ENCODE measurements at regions not wholly inside any gene's neighbourhood (a gene's known extent, or its start where the extent isn't known, plus 50 kb on each side); places are given as distances from the start of the nearest gene placed in this dataset.

DNA sequence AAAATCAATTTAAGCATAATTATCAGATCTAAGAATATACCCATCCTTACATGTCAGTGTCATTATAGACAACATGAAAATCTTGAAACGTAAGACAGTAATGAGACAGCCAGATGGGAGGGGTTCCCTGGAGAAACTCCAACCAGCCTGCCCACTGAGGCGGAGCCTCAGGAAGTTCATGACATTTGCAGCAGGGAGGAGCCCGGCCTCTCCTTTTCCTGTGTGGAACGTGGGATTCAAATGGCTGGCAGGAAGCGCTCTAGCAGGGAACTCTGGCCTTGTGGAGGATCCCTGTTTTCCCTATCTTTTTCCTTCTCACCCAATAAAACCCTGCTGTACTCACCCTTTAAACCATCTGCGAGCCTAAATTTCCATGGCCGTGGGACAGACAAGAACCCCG, 176.6 kb upstream of the KCNN2 start:
- Histone ChIP-seq H3K4me3 (replicated peaks; ENCODE audit: low read depth, low read length) (no peak overlapping the region), H3K36me3 (ENCODE audit: control insufficient read depth, insufficient read depth, low read length) (no peaks in the 10 kb centered on the region), H3K27me3 (replicated peaks; ENCODE audit: control insufficient read depth, insufficient read depth, low read length) (no peaks in the 10 kb centered on the region)
- TF ChIP-seq, protein P1, sequence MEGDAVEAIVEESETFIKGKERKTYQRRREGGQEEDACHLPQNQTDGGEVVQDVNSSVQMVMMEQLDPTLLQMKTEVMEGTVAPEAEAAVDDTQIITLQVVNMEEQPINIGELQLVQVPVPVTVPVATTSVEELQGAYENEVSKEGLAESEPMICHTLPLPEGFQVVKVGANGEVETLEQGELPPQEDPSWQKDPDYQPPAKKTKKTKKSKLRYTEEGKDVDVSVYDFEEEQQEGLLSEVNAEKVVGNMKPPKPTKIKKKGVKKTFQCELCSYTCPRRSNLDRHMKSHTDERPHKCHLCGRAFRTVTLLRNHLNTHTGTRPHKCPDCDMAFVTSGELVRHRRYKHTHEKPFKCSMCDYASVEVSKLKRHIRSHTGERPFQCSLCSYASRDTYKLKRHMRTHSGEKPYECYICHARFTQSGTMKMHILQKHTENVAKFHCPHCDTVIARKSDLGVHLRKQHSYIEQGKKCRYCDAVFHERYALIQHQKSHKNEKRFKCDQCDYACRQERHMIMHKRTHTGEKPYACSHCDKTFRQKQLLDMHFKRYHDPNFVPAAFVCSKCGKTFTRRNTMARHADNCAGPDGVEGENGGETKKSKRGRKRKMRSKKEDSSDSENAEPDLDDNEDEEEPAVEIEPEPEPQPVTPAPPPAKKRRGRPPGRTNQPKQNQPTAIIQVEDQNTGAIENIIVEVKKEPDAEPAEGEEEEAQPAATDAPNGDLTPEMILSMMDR (IDR thresholded peaks at IDR 0.05; ENCODE audit: insufficient read depth, low read length, poor library complexity, severe bottlenecking) = no peak
- no peak for DNase-seq (ENCODE audit: extremely low read depth, insufficient read length)

DNA sequence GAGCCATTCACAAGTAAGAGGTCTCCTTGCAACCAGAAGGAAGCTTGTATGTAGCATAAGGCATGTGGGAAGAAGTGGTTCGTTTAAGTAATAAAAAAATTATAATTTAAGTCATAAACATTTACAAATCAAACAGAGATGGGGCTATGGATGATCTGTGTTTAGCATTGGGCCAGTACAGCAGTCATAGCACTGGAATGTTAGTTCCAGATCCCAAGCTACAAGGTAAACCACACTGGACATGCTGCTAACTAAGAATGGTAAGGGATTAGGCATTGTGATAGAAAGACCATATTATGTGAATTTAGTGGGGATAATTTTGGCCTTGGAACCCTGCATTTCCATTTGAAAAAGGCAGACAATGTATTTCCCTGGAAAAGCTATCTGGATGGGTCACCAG, 170.4 kb upstream of the KCNN2 start:
- Histone ChIP-seq H3K4me3 (replicated peaks; ENCODE audit: low read depth, low read length) (no peak overlapping the region), H3K27me3 (replicated peaks; ENCODE audit: control insufficient read depth, insufficient read depth, low read length) (no peaks in the 10 kb centered on the region), H3K36me3 (ENCODE audit: control insufficient read depth, insufficient read depth, low read length) (no peaks in the 10 kb centered on the region)
- TF ChIP-seq, protein P1 (IDR thresholded peaks at IDR 0.05; ENCODE audit: insufficient read depth, low read length, poor library complexity, severe bottlenecking) = no peak
- DNase-seq (ENCODE audit: extremely low read depth, insufficient read length) = no peak

DNA sequence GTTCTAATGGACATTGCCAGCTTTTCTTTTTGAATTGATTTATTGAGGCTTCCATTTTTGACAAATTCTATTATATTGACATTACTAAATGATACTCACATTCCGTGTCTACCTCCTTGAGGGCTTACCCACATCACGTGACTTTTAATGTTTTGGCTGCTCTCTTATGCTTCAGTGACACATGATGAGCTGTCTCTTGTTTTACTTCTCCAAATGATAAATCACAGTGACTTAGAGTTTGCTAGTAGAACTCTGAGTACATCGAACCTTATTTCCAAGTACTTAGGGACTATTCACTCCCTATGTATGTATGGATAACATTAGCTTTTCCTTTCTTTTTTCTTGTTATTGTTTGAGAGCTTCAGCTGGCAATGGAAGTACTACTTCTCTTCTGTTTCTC, 169.8 kb upstream of the KCNN2 start:
- Histone ChIP-seq H3K27me3 (replicated peaks; ENCODE audit: control insufficient read depth, insufficient read depth, low read length) (no peaks in the 10 kb centered on the region), H3K4me3 (replicated peaks; ENCODE audit: low read depth, low read length) (no peak overlapping the region), H3K36me3 (ENCODE audit: control insufficient read depth, insufficient read depth, low read length) (no peaks in the 10 kb centered on the region)
- no peak for DNase-seq (ENCODE audit: extremely low read depth, insufficient read length)
- TF ChIP-seq, protein P1 (IDR thresholded peaks at IDR 0.05; ENCODE audit: insufficient read depth, low read length, poor library complexity, severe bottlenecking) = no peak

DNA sequence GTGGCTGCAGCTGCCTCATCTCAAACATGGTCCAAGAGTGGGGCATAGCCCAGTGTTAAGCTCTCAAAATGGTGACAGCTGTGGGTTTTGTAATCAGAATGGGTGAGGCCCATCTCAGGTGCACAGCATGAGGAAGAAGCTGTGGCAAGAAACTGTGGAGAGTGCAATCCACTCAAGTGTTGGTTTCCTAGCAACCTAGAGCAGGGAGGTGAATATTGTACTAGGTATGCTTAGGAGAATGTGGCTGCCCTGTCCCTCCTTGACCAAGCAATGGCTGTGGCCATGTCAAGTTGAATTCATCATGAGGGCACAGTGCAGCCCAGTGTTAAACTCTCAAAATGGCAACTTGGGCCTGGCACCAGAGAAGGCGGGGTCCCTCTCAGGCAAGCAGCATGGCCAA, 160.5 kb upstream of the KCNN2 start:
- Histone ChIP-seq H3K4me3 (replicated peaks; ENCODE audit: low read depth, low read length) (no peak overlapping the region), H3K36me3 (ENCODE audit: control insufficient read depth, insufficient read depth, low read length) (no peaks in the 10 kb centered on the region), H3K27me3 (replicated peaks; ENCODE audit: control insufficient read depth, insufficient read depth, low read length) (no peaks in the 10 kb centered on the region)
- TF ChIP-seq, protein P1 (IDR thresholded peaks at IDR 0.05; ENCODE audit: insufficient read depth, low read length, poor library complexity, severe bottlenecking) = no peak
- no peak for DNase-seq (ENCODE audit: extremely low read depth, insufficient read length)

DNA sequence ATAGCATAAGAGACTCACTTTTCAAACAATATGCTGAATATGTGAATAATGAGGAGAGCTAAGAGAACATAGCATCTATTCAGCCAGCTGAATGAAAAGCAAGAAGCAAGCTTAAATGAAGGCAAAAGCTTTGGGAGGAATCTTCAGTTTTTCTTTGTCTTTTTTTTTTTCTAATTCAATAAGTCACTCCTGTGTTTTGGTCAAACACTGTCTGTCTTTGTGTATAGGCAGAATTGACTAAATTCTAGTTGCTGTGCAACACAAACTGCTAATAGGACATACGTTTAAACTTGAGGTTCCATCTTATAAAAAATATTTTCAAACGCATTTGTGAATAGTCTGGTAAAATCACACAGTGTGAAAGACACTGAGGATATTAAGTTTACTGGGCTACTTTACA, 156.9 kb upstream of the KCNN2 start:
- TF ChIP-seq, protein P1 (IDR thresholded peaks at IDR 0.05; ENCODE audit: insufficient read depth, low read length, poor library complexity, severe bottlenecking) = no peak
- DNase-seq (ENCODE audit: extremely low read depth, insufficient read length) = no peak
- no peak overlapping the region for H3K4me3 ChIP-seq (replicated peaks; ENCODE audit: low read depth, low read length)
- no peaks in the 10 kb centered on the region for H3K27me3 ChIP-seq (replicated peaks; ENCODE audit: control insufficient read depth, insufficient read depth, low read length)
- no peaks in the 10 kb centered on the region for H3K36me3 ChIP-seq (ENCODE audit: control insufficient read depth, insufficient read depth, low read length)

DNA sequence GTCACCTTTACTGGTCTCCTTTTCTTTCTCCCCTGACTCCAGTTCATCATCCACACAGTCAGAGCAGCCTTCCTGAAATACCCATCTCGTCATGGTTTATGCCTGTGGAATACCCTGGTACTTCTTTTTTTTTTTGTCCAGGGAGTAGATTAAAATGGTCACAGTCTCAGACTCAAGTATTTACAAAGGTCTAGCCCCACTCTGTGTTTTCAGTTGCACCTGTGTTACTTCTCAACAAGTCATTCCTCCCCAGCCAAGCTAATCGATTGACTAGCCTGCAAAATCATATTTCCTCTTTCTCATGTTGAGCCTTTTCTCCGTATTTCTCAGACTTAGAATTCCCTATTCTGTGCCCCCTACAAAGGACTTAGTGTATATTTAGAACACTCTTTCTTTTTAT, 155.2 kb upstream of the KCNN2 start:
- Histone ChIP-seq H3K36me3 (ENCODE audit: control insufficient read depth, insufficient read depth, low read length) (no peaks in the 10 kb centered on the region), H3K27me3 (replicated peaks; ENCODE audit: control insufficient read depth, insufficient read depth, low read length) (no peaks in the 10 kb centered on the region), H3K4me3 (replicated peaks; ENCODE audit: low read depth, low read length) (no peak overlapping the region)
- TF ChIP-seq, protein P1 (IDR thresholded peaks at IDR 0.05; ENCODE audit: insufficient read depth, low read length, poor library complexity, severe bottlenecking) = no peak
- no peak for DNase-seq (ENCODE audit: extremely low read depth, insufficient read length)
